AG10803 (cell line): ENCODE measurements at regions not wholly inside any gene's neighbourhood (a gene's known extent, or its start where the extent isn't known, plus 50 kb on each side); places are given as distances from the start of the nearest gene placed in this dataset.

Source experiments
- DNase-seq: peaks from one replicate; pipeline ENCODE4 v3.0.0; 2010; ENCODE audit warnings: low read depth
- H3K4me3 ChIP-seq: 2 replicates; pipeline ENCODE4 v1.5.1; 2011; ENCODE audit warnings: mild to moderate bottlenecking, low read length, control low read depth
- TF ChIP-seq, protein P1 (sequence below): conservative IDR thresholded peaks from 2 replicates; pipeline ENCODE4 v1.5.1; 2011; ENCODE audit warnings: mild to moderate bottlenecking, low read length, control low read depth, inconsistent platforms

GRCh38 chr1:95467036-95467435 lies 233.0 kb downstream of the RWDD3 start:
- no peak overlapping the region for H3K4me3 ChIP-seq
- TF ChIP-seq, protein P1, sequence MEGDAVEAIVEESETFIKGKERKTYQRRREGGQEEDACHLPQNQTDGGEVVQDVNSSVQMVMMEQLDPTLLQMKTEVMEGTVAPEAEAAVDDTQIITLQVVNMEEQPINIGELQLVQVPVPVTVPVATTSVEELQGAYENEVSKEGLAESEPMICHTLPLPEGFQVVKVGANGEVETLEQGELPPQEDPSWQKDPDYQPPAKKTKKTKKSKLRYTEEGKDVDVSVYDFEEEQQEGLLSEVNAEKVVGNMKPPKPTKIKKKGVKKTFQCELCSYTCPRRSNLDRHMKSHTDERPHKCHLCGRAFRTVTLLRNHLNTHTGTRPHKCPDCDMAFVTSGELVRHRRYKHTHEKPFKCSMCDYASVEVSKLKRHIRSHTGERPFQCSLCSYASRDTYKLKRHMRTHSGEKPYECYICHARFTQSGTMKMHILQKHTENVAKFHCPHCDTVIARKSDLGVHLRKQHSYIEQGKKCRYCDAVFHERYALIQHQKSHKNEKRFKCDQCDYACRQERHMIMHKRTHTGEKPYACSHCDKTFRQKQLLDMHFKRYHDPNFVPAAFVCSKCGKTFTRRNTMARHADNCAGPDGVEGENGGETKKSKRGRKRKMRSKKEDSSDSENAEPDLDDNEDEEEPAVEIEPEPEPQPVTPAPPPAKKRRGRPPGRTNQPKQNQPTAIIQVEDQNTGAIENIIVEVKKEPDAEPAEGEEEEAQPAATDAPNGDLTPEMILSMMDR = no peak
- DNase-seq = no peak

DNA sequence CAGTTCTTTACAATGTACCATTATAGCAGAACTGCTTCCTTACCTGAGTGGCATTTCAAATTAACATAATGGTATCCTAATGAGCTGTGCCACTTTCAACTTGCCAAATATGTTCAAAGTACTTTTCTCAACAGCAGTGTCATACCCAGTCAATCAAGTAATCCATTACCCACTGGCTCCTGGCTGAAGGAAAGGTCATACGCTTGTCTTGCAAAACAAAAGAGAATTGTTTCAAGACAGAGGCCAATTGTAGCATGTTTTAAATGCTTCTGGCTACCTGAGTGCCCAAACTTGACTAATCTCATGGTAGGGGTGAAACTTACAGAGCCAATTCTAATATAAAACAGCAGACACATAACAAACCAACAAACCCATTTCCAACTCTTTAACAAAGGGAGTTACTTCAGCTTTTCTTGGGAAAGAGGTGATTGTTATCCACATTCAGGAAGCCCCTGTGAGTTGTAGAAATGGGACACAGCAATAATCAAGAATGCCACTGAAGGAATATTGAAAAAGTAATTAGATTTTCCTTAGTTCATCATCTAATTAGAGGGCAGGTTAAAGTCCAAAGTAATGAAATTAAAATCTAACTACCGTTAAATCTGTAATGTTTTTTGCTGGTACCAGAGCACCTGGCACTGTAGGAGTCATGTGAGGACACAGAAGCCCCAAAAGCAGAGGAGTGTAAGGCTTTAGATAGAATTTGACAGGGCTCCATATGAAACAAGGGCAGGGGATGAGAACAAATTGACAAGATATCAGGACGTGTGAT lies 241.9 kb downstream of the RWDD3 start:
- TF ChIP-seq, protein P1 = no peak
- no peak for DNase-seq
- no peak overlapping the region for H3K4me3 ChIP-seq

GRCh38 chr1:95496307-95496706 lies 262.3 kb downstream of the RWDD3 start:
- DNase-seq = no peak
- TF ChIP-seq, protein P1 = no peak
- H3K4me3 ChIP-seq = no peak overlapping the region

DNA sequence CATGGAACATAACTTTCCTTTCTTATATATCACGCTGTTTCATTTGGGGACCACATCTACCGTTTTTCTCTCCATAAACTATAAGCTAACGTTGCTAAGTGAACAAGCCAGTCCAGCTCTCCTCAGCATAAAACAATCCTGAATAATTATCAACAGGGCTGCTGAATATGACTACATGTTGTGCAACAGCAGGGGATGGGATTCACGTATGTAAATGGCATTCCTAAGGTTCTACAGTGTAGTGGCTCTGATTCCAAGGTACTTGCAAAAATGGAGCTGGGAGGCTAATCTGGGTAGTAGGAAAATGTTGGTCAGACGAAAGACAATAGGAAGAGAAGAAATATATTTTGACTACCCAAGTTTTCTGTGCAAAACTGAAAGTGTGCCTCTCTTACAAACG lies 262.8 kb downstream of the RWDD3 start:
- DNase-seq = no peak
- TF ChIP-seq, protein P1 = no peak
- no peak overlapping the region for H3K4me3 ChIP-seq

GRCh38 chr1:95497566-95497965 lies 263.6 kb downstream of the RWDD3 start:
- TF ChIP-seq, protein P1 = no peak
- no peak for DNase-seq
- no peak overlapping the region for H3K4me3 ChIP-seq

- H3K4me3 ChIP-seq = no peak overlapping the region
- TF ChIP-seq, protein P1 = no peak
- DNase-seq = no peak
Observed at GRCh38 chr1:95503278-95504030, 269.4 kb downstream of the RWDD3 start.

DNA sequence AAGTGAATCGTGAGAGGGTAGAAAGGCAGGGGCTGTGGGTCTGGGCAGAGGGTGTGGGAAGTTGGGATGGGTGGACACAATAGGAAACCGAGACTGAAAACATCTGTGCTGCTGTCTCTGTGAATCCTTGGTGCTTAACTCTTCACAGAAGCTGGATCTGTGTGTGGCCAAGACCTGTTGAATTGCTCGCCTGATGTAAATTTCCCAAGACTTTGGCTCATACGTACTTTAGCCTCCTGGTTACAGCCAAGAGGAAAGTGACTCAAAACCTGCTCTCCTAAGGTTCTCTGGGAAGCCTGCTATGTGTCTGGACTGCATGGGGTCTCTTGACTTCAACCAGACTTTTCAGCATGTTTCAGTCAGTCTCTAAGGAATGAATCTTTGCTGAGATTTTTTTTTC lies 270.3 kb downstream of the RWDD3 start:
- H3K4me3 ChIP-seq = no peak overlapping the region
- TF ChIP-seq, protein P1 = no peak
- no peak for DNase-seq
